8988T (cell line): ENCODE measurements at regions not wholly inside any gene's neighbourhood (a gene's known extent, or its start where the extent isn't known, plus 50 kb on each side); places are given as distances from the start of the nearest gene placed in this dataset.

Experiments
- DNase-seq: peaks from one replicate; pipeline ENCODE4 v3.0.0; 2011

DNA sequence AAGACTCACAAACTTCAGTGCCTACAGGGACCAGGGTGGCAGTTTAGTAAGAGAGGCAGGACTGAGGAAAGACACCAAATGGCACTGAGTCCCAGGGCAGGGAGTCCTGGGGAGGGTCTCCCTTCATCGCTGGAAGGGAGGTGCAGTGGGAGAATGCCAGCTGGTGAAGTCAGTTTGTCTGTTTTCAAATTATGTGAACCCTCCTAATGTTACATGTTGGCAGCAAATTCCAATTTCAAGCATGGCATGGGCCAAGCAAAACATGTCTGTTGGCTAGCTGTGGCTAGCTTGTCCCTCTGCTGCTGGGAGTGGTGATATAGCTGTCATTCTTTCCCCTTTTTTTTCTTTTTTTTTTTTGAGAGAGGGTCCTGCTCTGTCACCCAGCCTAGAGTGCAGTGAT is 55.9 kb upstream of the HAAO start:
- no peak for DNase-seq

DNA sequence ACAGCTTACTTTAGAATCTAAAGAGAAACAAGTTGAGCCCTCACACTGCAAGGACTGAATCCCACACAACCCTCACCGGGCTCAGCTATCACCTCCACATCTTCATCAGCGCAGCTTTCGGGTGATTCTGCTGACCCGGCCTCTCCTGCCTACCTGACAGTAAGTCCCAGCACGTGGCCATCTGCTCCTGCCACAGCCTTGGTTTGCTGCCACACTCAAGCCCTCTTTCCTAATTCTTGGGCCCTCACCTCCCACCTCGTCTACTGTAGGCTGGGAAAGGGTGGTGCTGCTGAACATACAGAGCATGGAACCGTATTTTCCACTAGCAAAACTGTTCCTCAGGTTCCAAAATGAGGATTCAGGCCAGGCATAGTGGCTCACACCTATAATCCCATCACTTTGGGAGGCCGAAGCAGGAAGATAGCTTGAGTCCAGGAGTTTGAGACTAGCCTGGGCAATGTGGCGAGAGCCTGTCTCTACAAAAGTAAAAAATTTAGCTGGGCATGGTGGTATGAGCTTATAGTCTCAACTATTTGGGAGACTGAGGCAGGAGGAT is 55.3 kb upstream of the HAAO start:
- DNase-seq: no peak

DNA sequence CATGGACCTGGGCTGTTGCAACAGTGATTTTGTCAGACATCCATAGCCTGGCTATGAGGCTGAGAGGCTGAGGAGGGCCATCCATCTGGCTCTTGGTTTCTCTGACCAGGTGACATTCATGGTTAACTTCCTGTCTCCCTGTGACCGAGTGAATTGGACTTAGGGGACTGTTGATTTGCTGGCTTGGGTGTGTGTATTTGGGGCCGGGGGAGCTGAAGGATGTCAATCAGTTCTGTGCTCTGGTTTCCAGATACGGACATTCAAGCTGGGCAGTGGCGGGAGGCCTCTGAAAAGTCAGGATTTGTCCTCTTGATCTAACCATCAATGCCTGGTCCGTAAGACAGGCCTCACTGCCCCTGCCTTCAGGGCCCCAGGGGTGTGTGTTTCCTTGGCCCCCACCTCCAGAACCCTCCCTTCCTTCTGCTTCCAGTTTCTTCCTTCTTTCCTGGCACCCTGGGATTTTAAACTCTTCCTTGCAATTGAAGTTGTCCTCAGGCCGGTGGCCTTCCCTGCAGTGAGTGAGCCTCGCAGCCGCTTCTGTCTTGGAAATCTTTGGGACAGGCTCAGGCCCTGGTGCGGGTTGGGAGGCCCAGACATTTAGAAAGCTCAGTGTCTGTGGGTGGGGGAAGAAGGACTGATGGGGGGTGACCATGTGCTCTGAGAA is 54.7 kb upstream of the HAAO start:
- no peak for DNase-seq

DNA sequence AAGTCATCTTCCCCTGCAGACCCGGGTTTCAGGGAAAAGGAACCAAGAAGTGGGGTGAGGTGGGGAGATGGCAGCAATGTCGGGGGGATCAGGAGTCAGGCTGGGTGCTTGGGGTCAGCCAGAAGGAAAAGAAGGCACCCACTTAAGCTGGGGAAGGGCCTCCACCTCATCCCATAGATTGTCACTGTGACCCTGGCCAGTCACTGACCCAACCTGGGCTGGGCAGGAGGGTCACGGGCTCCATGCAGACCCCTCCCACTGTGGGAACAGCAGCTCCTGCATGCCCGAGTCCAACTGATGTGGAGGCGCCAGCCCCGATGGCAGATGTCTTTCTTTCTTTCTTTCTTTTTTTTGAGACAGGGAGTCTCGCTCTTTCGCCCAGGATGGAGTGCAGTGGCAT is 53.6 kb upstream of the HAAO start:
- DNase-seq: no peak

DNA sequence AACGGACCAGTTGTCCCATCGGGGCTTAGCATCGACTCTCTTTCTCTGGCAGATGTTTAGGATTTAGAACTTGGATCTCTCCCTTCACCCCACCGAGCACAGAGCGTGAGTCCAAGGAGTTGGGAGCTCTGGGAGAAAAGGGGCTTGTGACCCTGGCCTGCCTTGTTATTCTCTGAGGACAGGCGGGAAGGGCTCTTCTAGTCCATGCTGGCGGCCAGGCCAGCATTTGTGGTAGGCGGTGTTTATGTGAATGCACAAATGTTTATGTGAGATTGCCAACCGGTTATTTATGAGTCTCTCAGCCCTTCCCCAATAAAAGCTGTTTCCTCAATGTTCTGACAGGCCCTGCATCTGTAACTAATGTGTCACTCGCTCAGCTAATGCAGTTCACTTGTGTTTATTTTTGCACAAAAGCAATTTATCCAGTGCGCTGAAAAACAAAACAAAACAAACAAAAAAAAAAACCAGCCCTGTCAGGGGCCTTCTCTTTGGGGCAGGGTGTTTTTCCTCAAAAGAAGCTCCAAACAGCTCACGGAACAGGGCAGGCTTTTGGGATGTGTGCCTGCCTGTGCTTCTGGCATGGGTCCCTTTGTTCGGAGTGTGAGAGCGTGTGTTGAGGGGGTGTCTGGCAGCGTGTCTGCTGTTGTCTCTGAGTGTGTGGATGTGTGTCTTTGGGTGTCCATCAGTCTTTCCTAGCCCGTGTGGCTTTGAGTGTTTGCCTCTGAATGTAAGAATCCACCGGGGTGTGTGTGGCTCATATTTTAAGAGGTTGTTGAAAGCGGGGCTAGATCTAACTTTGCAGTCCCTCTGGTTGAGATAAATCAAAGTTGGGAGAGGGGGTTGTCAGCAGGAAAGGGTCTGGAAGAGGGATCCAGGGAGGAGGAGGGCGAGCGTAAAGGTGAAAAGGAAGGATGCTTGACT is 52.8 kb upstream of the HAAO start:
- no peak for DNase-seq

DNA sequence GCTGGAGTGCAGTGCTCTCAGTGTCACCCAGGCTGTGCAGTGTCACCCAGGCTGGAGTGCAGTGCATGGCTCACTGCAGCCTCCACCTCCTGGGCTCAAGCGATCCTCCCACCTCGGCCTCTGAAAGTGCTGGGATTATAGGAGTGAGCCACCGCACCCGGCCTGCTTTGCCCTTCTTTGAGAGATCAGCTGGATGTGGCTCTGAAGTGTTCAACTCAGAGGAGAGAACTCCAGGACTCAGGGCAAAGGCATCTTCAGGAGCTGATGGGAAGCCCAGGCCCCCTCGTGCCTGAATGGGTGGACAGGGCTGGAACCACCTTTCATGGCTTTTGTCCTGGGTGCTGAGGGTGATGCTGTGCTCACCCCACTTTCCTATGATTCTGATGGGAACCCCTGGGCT is 52.0 kb upstream of the HAAO start:
- no peak for DNase-seq

DNA sequence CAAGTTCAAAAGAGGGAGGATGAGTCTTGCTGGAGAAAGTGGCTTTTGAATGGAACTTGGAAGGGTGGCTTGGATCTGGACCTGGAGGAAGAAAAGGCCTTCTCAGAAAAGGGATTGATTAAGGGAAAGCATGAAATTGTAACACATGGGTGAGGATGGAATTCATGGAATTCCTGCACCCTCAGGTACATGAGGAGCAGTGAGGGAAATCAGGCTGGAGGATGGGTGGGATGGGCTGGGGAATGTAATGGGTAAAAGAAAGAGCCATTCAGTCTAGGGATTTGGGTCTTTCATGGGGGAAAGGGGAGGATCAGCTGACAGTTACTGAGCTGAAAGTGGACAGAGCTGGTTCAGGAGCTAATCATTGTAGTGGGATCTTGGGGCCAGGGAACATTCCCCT is 51.2 kb upstream of the HAAO start:
- DNase-seq: no peak

DNA sequence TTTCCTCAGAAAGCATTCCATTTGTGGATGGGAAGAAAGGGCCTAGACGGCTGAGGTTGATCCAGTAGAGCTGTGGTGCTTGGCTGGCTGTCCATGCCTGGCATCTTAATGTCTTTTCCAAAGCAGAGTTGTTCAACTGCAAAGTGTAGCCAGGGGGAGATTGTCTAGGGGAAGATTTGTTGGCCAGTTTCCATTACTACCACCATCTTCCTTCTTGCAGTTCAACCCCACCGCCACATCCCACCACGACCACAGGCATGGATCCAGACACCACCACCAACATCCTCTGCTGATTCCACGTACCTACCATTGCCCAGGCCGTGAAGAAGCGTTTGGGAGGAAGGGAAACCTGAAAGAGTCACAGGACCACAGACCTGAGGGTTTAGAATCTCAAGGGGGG is 50.7 kb upstream of the HAAO start:
- no peak for DNase-seq

DNA sequence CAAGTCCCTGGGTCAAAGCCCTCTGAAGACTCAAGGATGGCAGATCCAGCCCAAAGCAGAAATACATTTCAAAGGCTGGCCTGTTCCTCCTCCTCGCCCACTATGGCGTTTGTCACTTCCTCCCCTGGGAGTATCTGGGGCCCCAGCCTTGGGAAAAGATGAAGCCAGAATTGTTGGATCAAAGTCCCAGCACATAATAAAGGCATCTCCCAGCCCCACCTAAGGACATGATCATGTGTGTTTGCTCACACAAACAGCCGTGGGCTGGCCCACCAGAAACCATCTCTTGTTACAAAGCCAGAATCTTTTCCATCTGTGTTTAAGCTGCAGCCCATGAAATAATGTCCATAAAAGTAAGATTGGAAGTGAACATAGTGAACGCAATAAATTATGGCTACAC is 50.1 kb upstream of the HAAO start:
- no peak for DNase-seq
